ENCODE measurements at regions not wholly inside any gene's neighbourhood (a gene's known extent, or its start where the extent isn't known, plus 50 kb on each side); places are given as distances from the start of the nearest gene placed in this dataset.

- H3K4me1 ChIP-seq: no peaks in the 10 kb centered on the region
- ATAC-seq (ENCODE audit: low FRiP score in 2 of 2): no peak
These were observed 431.2 kb downstream of the GASK1B start for GRCh38 chr4:157741642-157742041.

DNA sequence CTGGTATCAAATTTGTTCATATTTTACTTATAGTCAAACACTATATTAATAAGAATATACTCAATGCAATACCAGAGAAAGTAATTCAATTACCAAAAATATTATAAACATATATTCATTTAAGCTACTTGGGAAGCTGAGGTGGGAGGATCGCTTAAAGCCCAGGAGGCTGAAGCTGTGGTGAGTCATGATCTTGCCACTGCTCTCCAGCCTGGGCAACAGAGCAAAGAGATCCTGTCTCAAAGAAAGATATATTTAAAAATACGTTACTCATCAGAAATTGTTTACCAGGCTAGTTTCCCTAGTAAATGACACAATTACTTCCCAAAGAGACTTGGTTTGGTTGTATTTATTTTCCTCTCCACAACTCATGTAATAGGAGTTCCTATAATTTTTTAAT lies 433.6 kb downstream of the GASK1B start:
- no peaks in the 10 kb centered on the region for H3K4me1 ChIP-seq
- ATAC-seq (ENCODE audit: low FRiP score in 2 of 2) (no peak), DNase-seq (no peak)
- H3K9me3 ChIP-seq: no peaks in the 10 kb centered on the region
- no peaks in the 10 kb centered on the region for H3K36me3 ChIP-seq
- no peak overlapping the region for H3K4me3 ChIP-seq
- no peak overlapping the region for H3K27ac ChIP-seq
- TF ChIP-seq, protein P1, sequence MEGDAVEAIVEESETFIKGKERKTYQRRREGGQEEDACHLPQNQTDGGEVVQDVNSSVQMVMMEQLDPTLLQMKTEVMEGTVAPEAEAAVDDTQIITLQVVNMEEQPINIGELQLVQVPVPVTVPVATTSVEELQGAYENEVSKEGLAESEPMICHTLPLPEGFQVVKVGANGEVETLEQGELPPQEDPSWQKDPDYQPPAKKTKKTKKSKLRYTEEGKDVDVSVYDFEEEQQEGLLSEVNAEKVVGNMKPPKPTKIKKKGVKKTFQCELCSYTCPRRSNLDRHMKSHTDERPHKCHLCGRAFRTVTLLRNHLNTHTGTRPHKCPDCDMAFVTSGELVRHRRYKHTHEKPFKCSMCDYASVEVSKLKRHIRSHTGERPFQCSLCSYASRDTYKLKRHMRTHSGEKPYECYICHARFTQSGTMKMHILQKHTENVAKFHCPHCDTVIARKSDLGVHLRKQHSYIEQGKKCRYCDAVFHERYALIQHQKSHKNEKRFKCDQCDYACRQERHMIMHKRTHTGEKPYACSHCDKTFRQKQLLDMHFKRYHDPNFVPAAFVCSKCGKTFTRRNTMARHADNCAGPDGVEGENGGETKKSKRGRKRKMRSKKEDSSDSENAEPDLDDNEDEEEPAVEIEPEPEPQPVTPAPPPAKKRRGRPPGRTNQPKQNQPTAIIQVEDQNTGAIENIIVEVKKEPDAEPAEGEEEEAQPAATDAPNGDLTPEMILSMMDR (IDR thresholded peaks at IDR 0.05): no peak
- no peak for TF ChIP-seq EP300 (IDR thresholded peaks at IDR 0.05)
- no peak for TF ChIP-seq POLR2A (IDR thresholded peaks at IDR 0.05)
- no peaks in the 10 kb centered on the region for H3K27me3 ChIP-seq
- WGBS, 2 donors: 70 to 71% methylated on average over 2 of the region's 2 CpGs

More at GRCh38 chr4:157741642-157742041, 431.2 kb downstream of the GASK1B start:
- no peak overlapping the region for H3K4me3 ChIP-seq
- H3K27ac ChIP-seq: no peak overlapping the region
- no peak for DNase-seq
- H3K27me3 ChIP-seq: no peaks in the 10 kb centered on the region
- 55 to 65% methylated on average over 1 of the region's 1 CpG for WGBS, 2 donors
- H3K9me3 ChIP-seq: no peaks in the 10 kb centered on the region
- H3K36me3 ChIP-seq: no peaks in the 10 kb centered on the region
- TF ChIP-seq POLR2AphosphoS5 (IDR thresholded peaks at IDR 0.05) (no peak), POLR2A (IDR thresholded peaks at IDR 0.05) (no peak), EP300 (IDR thresholded peaks at IDR 0.05) (no peak)
- TF ChIP-seq, protein P1 (IDR thresholded peaks at IDR 0.05): no peak

- no peak for ATAC-seq (ENCODE audit: low FRiP score in 2 of 2)
- Histone ChIP-seq H3K9me3 (no peaks in the 10 kb centered on the region), H3K36me3 (no peaks in the 10 kb centered on the region), H3K4me3 (no peak overlapping the region), H3K27me3 (no peaks in the 10 kb centered on the region), H3K4me1 (no peaks in the 10 kb centered on the region), H3K27ac (no peak overlapping the region)
- WGBS, 2 donors: 87 to 100% methylated on average over 1 to 3 of the region's 3 CpGs
- DNase-seq: peak in 1 of 2 donors; percentile 2
- no peak for TF ChIP-seq POLR2AphosphoS5 (IDR thresholded peaks at IDR 0.05)
- TF ChIP-seq EP300 (IDR thresholded peaks at IDR 0.05): no peak
- TF ChIP-seq, protein P1 (IDR thresholded peaks at IDR 0.05): no peak
- TF ChIP-seq POLR2A (IDR thresholded peaks at IDR 0.05): no peak
These were observed 444.6 kb downstream of the GASK1B start for GRCh38 chr4:157728215-157728614.

- TF ChIP-seq, protein P1 (IDR thresholded peaks at IDR 0.05): no peak
- TF ChIP-seq POLR2AphosphoS5 (IDR thresholded peaks at IDR 0.05) (no peak), EP300 (IDR thresholded peaks at IDR 0.05) (no peak), POLR2A (IDR thresholded peaks at IDR 0.05) (no peak)
- WGBS, 2 donors: 56 to 59% methylated on average over 2 of the region's 2 CpGs
- Histone ChIP-seq H3K9me3 (no peaks in the 10 kb centered on the region), H3K27me3 (no peaks in the 10 kb centered on the region), H3K36me3 (no peaks in the 10 kb centered on the region), H3K4me1 (no peaks in the 10 kb centered on the region), H3K27ac (no peak overlapping the region), H3K4me3 (no peak overlapping the region)
- ATAC-seq (ENCODE audit: low FRiP score in 2 of 2) (peak in 1 of 2 donors; percentile 40), DNase-seq (peak in 1 of 2 donors; percentile 22)
These were observed 445.7 kb downstream of the GASK1B start for GRCh38 chr4:157727163-157727562.

DNA sequence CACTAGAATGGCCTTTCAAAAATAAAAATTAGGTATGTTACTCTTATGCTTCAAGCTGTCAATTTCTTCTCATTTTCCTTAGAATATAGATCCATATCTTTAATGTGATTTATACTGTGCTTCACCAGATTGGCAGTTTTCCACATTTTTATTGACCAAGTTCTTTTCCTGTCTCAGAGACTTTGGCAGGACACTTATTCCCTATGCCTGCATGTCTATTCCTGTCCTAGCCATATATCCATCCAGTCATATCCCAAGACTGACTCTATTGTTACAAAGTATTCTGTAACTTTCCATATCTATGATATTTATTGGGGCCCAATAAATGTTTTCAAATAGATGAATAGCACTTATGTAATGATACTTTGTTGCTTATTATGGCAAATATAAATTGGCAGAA lies 450.7 kb downstream of the GASK1B start:
- Histone ChIP-seq H3K27me3 (no peaks in the 10 kb centered on the region), H3K4me3 (no peak overlapping the region), H3K9me3 (no peaks in the 10 kb centered on the region), H3K27ac (no peak overlapping the region), H3K36me3 (no peaks in the 10 kb centered on the region), H3K4me1 (no peaks in the 10 kb centered on the region)
- no peak for TF ChIP-seq POLR2A (IDR thresholded peaks at IDR 0.05)
- no peak for TF ChIP-seq POLR2AphosphoS5 (IDR thresholded peaks at IDR 0.05)
- TF ChIP-seq EP300 (IDR thresholded peaks at IDR 0.05): no peak
- TF ChIP-seq, protein P1 (IDR thresholded peaks at IDR 0.05): no peak
- no peak for ATAC-seq (ENCODE audit: low FRiP score in 2 of 2)
- DNase-seq: no peak

Data from upper lobe of left lung (tissue), 6 donors.